NOMO-1 treated with DMSO at 0.1 percent for 48 hours (cell line): ENCODE measurements at regions not wholly inside any gene's neighbourhood (a gene's known extent, or its start where the extent isn't known, plus 50 kb on each side); places are given as distances from the start of the nearest gene placed in this dataset.
"Not testable (repeated sequence)": the region's sequence is repeated elsewhere in the genome, so short reads cannot be mapped to it uniquely, and the experiment has no call there.

Experiments
- DNase-seq: peaks from one replicate; lab custom pipeline; 2025; ENCODE audit not compliant: unreplicated experiment; lab: John Stamatoyannopoulos, UW

GRCh38 chr10:10758306-10758705 is 259.4 kb upstream of the CELF2 start:
- no peak for DNase-seq

GRCh38 chr10:10759806-10760205 is 257.9 kb upstream of the CELF2 start:
- DNase-seq: not testable (repeated sequence)

GRCh38 chr10:10765017-10765416 is 252.7 kb upstream of the CELF2 start:
- no peak for DNase-seq

- DNase-seq: no peak
Measured at GRCh38 chr10:10772411-10772810, 245.3 kb upstream of the CELF2 start.

- no peak for DNase-seq
Measured at GRCh38 chr10:10772874-10773508, 244.7 kb upstream of the CELF2 start.

- no peak for DNase-seq
Measured at GRCh38 chr10:10774416-10774815, 243.3 kb upstream of the CELF2 start.

- no peak for DNase-seq
Measured at GRCh38 chr10:10776363-10776762, 241.3 kb upstream of the CELF2 start.

- no peak for DNase-seq
Measured at GRCh38 chr10:10777279-10777678, 240.4 kb upstream of the CELF2 start.

GRCh38 chr10:10777723-10778122 is 239.9 kb upstream of the CELF2 start:
- no peak for DNase-seq

GRCh38 chr10:10778959-10779358 is 238.7 kb upstream of the CELF2 start:
- no peak for DNase-seq

- DNase-seq: no peak
Measured at GRCh38 chr10:10779511-10779910, 238.2 kb upstream of the CELF2 start.

- no peak for DNase-seq
Measured at GRCh38 chr10:10780746-10781145, 236.9 kb upstream of the CELF2 start.

GRCh38 chr10:10782603-10783002 is 235.1 kb upstream of the CELF2 start:
- no peak for DNase-seq

- peak; percentile 22 for DNase-seq
Measured at GRCh38 chr10:10785627-10786026, 232.0 kb upstream of the CELF2 start.

- peak; percentile 91 for DNase-seq
Measured at GRCh38 chr10:10786109-10787090, 231.3 kb upstream of the CELF2 start.

- no peak for DNase-seq
Measured at GRCh38 chr10:10787586-10787985, 230.1 kb upstream of the CELF2 start.

- DNase-seq: peak; percentile 71
Measured at GRCh38 chr10:10788761-10789160, 228.9 kb upstream of the CELF2 start.

GRCh38 chr10:10791869-10792268 is 225.8 kb upstream of the CELF2 start:
- no peak for DNase-seq

- DNase-seq: no peak
Measured at GRCh38 chr10:10792681-10793080, 225.0 kb upstream of the CELF2 start.

- DNase-seq: no peak
Measured at GRCh38 chr10:10794046-10794445, 223.6 kb upstream of the CELF2 start.

GRCh38 chr10:10794791-10795191 is 222.9 kb upstream of the CELF2 start:
- no peak for DNase-seq

- DNase-seq: no peak
Measured at GRCh38 chr10:10796061-10796773, 221.5 kb upstream of the CELF2 start.
